ENCODE measurements at regions not wholly inside any gene's neighbourhood (a gene's known extent, or its start where the extent isn't known, plus 50 kb on each side); places are given as distances from the start of the nearest gene placed in this dataset.
"Not testable (repeated sequence)": the region's sequence is repeated elsewhere in the genome, so short reads cannot be mapped to it uniquely, and the experiment has no call there.

DNA sequence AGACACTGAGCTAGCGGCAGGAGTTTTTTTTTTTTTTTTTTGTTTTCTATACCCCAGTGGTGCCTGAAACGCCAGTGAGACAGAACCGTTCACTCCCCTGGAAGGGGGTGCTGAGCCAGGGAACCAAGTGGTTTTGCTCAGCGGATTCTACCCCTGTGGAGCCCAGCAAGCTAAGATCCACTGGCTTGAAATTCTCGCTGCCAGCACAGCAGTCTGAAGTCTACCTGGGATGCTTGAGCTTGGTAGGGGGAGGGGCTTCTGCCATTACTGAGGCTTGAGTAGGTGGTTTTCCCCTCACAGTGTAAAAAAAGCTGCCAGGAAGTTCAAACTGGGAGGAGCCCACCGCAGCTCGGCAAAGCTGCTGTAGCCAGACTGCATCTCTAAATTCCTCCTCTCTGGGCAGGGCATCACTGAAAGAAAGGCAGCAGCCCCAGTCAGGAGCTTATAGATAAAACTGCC is 173.0 kb downstream of the DMAC1 start:
- TF ChIP-seq, protein P1, sequence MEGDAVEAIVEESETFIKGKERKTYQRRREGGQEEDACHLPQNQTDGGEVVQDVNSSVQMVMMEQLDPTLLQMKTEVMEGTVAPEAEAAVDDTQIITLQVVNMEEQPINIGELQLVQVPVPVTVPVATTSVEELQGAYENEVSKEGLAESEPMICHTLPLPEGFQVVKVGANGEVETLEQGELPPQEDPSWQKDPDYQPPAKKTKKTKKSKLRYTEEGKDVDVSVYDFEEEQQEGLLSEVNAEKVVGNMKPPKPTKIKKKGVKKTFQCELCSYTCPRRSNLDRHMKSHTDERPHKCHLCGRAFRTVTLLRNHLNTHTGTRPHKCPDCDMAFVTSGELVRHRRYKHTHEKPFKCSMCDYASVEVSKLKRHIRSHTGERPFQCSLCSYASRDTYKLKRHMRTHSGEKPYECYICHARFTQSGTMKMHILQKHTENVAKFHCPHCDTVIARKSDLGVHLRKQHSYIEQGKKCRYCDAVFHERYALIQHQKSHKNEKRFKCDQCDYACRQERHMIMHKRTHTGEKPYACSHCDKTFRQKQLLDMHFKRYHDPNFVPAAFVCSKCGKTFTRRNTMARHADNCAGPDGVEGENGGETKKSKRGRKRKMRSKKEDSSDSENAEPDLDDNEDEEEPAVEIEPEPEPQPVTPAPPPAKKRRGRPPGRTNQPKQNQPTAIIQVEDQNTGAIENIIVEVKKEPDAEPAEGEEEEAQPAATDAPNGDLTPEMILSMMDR (IDR thresholded peaks at IDR 0.05), result not testable (repeated sequence)
- TF ChIP-seq POLR2A (IDR thresholded peaks at IDR 0.05), result not testable (repeated sequence)

All from heart left ventricle (tissue), 13 donors.